SKM-1 treated with dmso at 0.1 percent for 144 hours (cell line): ENCODE measurements at regions not wholly inside any gene's neighbourhood (a gene's known extent, or its start where the extent isn't known, plus 50 kb on each side); places are given as distances from the start of the nearest gene placed in this dataset.
A peak's percentile ranks its signal among the peaks of the same experiment; 100 is the strongest.

Experiments used
- DNase-seq: peaks from one replicate; lab custom pipeline; 2025; ENCODE audit not compliant: unreplicated experiment; lab: John Stamatoyannopoulos, UW

- no peak for DNase-seq
Measured at GRCh38 chr20:11539450-11539849, 378.2 kb upstream of the BTBD3 start.

GRCh38 chr20:11540558-11540957 lies 377.1 kb upstream of the BTBD3 start:
- DNase-seq: no peak

GRCh38 chr20:11542645-11543044 lies 375.0 kb upstream of the BTBD3 start:
- DNase-seq: no peak

- DNase-seq: peak; percentile 43
Measured at GRCh38 chr20:11544029-11544678, 373.5 kb upstream of the BTBD3 start.

- DNase-seq: no peak
Measured at GRCh38 chr20:11546939-11547338, 370.8 kb upstream of the BTBD3 start.

GRCh38 chr20:11549172-11550103 lies 368.3 kb upstream of the BTBD3 start:
- DNase-seq: no peak

- DNase-seq: no peak
Measured at GRCh38 chr20:11550657-11551338, 366.9 kb upstream of the BTBD3 start.

- no peak for DNase-seq
Measured at GRCh38 chr20:11551479-11551878, 366.2 kb upstream of the BTBD3 start.

- no peak for DNase-seq
Measured at GRCh38 chr20:11553603-11554002, 364.1 kb upstream of the BTBD3 start.

GRCh38 chr20:11555510-11555909 lies 362.2 kb upstream of the BTBD3 start:
- no peak for DNase-seq

- DNase-seq: no peak
Measured at GRCh38 chr20:11556410-11556809, 361.3 kb upstream of the BTBD3 start.

- no peak for DNase-seq
Measured at GRCh38 chr20:11564491-11564890, 353.2 kb upstream of the BTBD3 start.

GRCh38 chr20:11569163-11569562 lies 348.5 kb upstream of the BTBD3 start:
- no peak for DNase-seq

- no peak for DNase-seq
Measured at GRCh38 chr20:11573507-11573906, 344.2 kb upstream of the BTBD3 start.

GRCh38 chr20:11581271-11581670 lies 336.4 kb upstream of the BTBD3 start:
- DNase-seq: peak; percentile 25

GRCh38 chr20:11582060-11582459 lies 335.6 kb upstream of the BTBD3 start:
- no peak for DNase-seq

GRCh38 chr20:11585752-11586352 lies 331.8 kb upstream of the BTBD3 start:
- no peak for DNase-seq

GRCh38 chr20:11588875-11589274 lies 328.8 kb upstream of the BTBD3 start:
- DNase-seq: no peak

- DNase-seq: no peak
Measured at GRCh38 chr20:11591965-11592364, 325.7 kb upstream of the BTBD3 start.

- no peak for DNase-seq
Measured at GRCh38 chr20:11604339-11604738, 313.4 kb upstream of the BTBD3 start.

GRCh38 chr20:11607047-11607446 lies 310.6 kb upstream of the BTBD3 start:
- DNase-seq: no peak
